ENCODE measurements at regions not wholly inside any gene's neighbourhood (a gene's known extent, or its start where the extent isn't known, plus 50 kb on each side); places are given as distances from the start of the nearest gene placed in this dataset.

GRCh38 chr13:104196611-104197010 lies 1130.4 kb upstream of the SLC10A2 start:
- peaks cover 2% of the 10 kb centered on the region for H3K36me3 Mint-ChIP-seq (ENCODE audit: low read depth)
- H3K4me1 Mint-ChIP-seq (ENCODE audit: low read depth) = peaks cover 4% of the 10 kb centered on the region
- H3K27ac Mint-ChIP-seq (ENCODE audit: unreplicated experiment) = no peak overlapping the region
- H3K4me3 Mint-ChIP-seq (ENCODE audit: unreplicated experiment) = no peak overlapping the region
- no peaks in the 10 kb centered on the region for H3K27me3 Mint-ChIP-seq (ENCODE audit: low read depth)
- no peak for TF ChIP-seq CTCF (IDR thresholded peaks at IDR 0.05)
- DNase-seq (ENCODE audit: low spot score) = no peak
- no peaks in the 10 kb centered on the region for H3K9me3 Mint-ChIP-seq (ENCODE audit: low read depth)

GRCh38 chr13:104181526-104182231 lies 1115.5 kb upstream of the SLC10A2 start:
- Mint-ChIP-seq H3K9me3 (ENCODE audit: low read depth) (peaks cover 17% of the 10 kb centered on the region), H3K27ac (ENCODE audit: unreplicated experiment) (no peak overlapping the region), H3K4me1 (ENCODE audit: low read depth) (no peaks in the 10 kb centered on the region), H3K36me3 (ENCODE audit: low read depth) (no peaks in the 10 kb centered on the region), H3K27me3 (ENCODE audit: low read depth) (no peaks in the 10 kb centered on the region), H3K4me3 (ENCODE audit: unreplicated experiment) (no peak overlapping the region)
- TF ChIP-seq CTCF (IDR thresholded peaks at IDR 0.05) = no peak
- no peak for DNase-seq (ENCODE audit: low spot score)

DNA sequence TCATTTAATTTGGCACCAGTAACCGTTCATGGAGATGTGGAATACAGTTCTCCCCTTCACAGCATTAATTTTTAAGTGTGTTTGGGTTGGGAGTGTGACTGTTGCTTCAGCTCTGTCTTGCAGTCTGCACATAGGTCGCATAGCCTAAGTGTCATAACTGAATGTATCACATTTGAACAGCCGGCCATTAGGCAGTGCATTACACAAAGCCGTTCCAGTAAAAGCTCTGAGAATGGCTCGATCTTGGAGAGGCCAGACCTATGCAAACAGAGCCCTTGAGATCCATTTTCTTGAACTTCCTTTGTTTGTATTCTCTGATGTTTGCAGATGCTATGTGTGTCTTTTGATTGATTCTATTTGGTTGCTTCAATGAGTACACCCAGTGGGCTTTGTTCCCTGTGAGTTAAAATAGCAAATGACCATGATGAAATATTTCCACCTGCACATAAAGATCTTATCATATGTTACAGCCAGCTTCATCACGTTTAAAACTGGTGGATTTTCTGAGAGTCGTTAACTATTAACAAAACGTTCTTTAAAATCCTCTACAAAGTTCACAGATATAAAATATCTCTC lies 1104.9 kb upstream of the SLC10A2 start:
- H3K4me3 Mint-ChIP-seq (ENCODE audit: unreplicated experiment) = no peak overlapping the region
- H3K27me3 Mint-ChIP-seq (ENCODE audit: low read depth) = no peaks in the 10 kb centered on the region
- no peak for DNase-seq (ENCODE audit: low spot score)
- no peak for TF ChIP-seq CTCF (IDR thresholded peaks at IDR 0.05)
- no peaks in the 10 kb centered on the region for H3K9me3 Mint-ChIP-seq (ENCODE audit: low read depth)
- no peak overlapping the region for H3K27ac Mint-ChIP-seq (ENCODE audit: unreplicated experiment)
- H3K36me3 Mint-ChIP-seq (ENCODE audit: low read depth) = no peaks in the 10 kb centered on the region
- H3K4me1 Mint-ChIP-seq (ENCODE audit: low read depth) = no peaks in the 10 kb centered on the region

DNA sequence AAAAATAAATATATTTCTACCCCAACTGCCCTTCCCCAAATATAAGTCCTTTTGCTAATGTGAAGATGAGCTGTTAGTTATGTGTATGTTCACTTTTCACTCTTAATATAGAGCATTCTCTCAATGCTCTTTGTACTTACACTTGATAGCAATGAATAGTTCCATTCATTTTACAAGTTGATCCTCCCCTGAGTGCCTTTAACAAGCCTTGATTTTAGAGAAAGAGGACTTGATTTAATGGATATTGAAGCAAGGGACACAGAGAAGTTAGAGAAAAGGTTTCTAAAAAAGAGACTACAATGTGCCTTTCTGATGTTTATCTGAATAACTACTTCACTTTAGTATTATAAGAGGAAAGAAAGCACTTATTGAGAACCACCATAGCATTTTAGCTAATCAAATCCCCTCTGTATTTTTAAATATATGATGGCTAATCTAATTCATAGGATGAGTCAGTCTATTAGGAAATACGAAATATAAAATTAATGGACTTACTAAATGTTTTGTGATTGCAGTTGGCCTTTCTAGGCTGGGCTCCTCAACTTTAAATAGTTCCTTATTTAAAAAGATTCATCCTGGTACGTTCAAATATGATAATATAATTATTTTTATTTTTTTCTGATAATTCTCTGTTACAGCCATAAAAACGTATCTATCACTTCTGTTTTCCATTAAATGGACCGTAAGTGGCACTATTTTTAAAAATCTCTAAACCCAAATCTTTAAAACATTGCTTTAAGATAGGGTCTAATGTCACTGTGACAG lies 1097.8 kb upstream of the SLC10A2 start:
- H3K27me3 Mint-ChIP-seq (ENCODE audit: low read depth) = no peaks in the 10 kb centered on the region

More for the DNA sequence above, 1097.8 kb upstream of the SLC10A2 start:
- H3K4me3 Mint-ChIP-seq (ENCODE audit: unreplicated experiment) = no peak overlapping the region
- H3K4me1 Mint-ChIP-seq (ENCODE audit: low read depth) = no peaks in the 10 kb centered on the region
- H3K36me3 Mint-ChIP-seq (ENCODE audit: low read depth) = no peaks in the 10 kb centered on the region
- no peak for TF ChIP-seq CTCF (IDR thresholded peaks at IDR 0.05)
- H3K27ac Mint-ChIP-seq (ENCODE audit: unreplicated experiment) = no peak overlapping the region
- DNase-seq (ENCODE audit: low spot score) = no peak
- H3K9me3 Mint-ChIP-seq (ENCODE audit: low read depth) = peaks cover 2% of the 10 kb centered on the region

Measured in chondrocyte (in vitro differentiated cells).